ENCODE measurements at regions not wholly inside any gene's neighbourhood (a gene's known extent, or its start where the extent isn't known, plus 50 kb on each side); places are given as distances from the start of the nearest gene placed in this dataset.

DNA sequence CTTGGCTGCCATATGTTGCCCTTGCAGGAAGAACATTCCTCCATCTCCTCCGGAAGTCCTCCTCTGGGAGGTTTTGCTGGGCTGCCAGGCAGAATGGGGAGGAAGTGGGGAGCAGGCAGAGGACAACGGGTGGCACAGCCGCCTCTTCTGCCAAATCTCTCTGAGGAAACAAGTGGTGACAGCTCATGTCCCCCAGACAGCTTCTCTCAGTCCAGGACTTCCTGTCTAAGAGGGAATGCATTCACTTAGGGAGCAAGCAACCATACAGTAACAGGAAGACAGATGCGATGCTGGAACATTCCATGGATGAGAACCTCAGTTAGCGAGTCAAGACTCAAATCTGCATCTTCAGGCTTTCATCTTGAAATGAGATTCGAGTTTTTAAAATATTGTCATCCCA, 701.0 kb downstream of the SEMA5A start:
- Histone ChIP-seq H3K36me3 (ENCODE audit: control insufficient read depth, insufficient read depth, low read length) (no peaks in the 10 kb centered on the region), H3K27me3 (ENCODE audit: control insufficient read depth, insufficient read depth, low read length) (no peaks in the 10 kb centered on the region), H3K79me2 (no peaks in the 10 kb centered on the region), H3K9me3 (ENCODE audit: control insufficient read depth, low read length) (no peaks in the 10 kb centered on the region), H3K27ac (no peak overlapping the region), H2AFZ (no peak overlapping the region), H3K4me1 (no peaks in the 10 kb centered on the region), H3K4me3 (ENCODE audit: low read depth, low read length) (no peak overlapping the region), H3K4me2 (ENCODE audit: low read length) (no peak overlapping the region), H3K9ac (no peak overlapping the region)
- TF ChIP-seq, protein P1, sequence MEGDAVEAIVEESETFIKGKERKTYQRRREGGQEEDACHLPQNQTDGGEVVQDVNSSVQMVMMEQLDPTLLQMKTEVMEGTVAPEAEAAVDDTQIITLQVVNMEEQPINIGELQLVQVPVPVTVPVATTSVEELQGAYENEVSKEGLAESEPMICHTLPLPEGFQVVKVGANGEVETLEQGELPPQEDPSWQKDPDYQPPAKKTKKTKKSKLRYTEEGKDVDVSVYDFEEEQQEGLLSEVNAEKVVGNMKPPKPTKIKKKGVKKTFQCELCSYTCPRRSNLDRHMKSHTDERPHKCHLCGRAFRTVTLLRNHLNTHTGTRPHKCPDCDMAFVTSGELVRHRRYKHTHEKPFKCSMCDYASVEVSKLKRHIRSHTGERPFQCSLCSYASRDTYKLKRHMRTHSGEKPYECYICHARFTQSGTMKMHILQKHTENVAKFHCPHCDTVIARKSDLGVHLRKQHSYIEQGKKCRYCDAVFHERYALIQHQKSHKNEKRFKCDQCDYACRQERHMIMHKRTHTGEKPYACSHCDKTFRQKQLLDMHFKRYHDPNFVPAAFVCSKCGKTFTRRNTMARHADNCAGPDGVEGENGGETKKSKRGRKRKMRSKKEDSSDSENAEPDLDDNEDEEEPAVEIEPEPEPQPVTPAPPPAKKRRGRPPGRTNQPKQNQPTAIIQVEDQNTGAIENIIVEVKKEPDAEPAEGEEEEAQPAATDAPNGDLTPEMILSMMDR (IDR thresholded peaks at IDR 0.05): no peak

DNA sequence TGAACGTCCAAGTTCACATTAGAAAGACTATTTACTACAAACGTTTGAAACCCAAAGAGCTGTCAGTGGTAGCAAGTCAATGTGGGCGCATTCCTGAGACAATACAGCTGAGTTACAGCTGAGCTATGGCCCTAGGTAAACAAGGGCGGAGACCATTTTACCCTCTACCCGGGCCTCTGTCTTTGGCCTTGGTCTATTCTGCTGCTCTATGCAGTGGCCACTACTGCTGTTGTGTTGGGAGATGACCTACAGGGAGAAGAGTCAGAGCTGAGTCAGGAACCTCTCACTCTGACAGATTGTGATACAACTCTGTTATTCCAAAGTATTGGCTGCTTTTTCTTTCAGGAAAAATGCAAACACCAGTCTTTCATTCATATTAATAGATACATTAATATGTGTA, 700.6 kb downstream of the SEMA5A start:
- Histone ChIP-seq H2AFZ (no peak overlapping the region), H3K9me3 (ENCODE audit: control insufficient read depth, low read length) (no peaks in the 10 kb centered on the region), H3K79me2 (no peaks in the 10 kb centered on the region), H3K4me1 (no peaks in the 10 kb centered on the region), H3K9ac (no peak overlapping the region), H3K27ac (no peak overlapping the region), H3K4me2 (ENCODE audit: low read length) (no peak overlapping the region), H3K36me3 (ENCODE audit: control insufficient read depth, insufficient read depth, low read length) (no peaks in the 10 kb centered on the region), H3K27me3 (ENCODE audit: control insufficient read depth, insufficient read depth, low read length) (no peaks in the 10 kb centered on the region), H3K4me3 (ENCODE audit: low read depth, low read length) (no peak overlapping the region)
- TF ChIP-seq, protein P1 (IDR thresholded peaks at IDR 0.05): no peak

DNA sequence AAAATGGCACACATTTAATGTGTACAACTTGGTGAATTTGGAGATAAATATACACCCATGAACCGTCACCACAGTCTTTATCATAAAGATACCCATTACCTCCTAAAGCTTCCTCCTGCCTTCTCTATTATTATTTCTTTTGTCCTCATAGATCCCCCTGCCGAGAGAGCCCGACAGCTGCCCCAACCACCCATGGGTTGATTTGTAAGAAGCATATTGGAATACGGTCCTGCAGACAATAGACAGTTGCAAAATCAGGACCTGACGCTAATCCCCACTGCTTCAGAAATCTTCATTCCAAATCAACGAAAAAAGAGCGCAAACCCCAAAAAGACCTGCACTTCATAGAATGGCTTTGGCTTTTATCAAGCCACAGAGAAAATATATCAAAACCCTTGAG, 697.5 kb downstream of the SEMA5A start:
- H3K4me2 ChIP-seq (ENCODE audit: low read length): no peak overlapping the region

DNA sequence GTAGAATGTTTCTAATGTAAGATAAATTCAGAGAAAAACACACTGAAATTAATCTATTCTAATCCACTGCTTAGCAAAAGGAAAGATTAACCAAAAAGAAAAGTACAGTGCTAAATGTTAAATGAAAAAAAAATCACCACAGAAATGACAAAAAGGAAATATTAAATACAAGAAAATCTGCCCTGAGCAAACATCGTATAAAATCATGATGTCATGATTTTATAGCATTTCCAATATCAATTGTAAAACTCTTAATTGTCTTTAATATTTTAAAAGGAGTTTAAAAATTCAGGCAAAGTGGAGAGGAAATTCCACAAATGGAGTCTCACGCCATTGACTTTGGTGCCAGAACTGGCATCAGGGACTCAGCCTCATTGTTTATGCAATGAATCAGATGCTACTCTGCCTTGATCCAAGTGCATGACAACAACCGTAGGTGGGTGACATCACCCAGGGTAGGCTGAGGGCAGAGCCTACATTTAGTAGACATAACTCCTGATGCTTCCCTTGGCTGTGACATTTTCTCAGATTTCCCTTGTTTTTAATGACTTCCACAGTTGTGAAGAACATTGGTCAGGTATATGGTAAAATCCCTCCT, 696.8 kb downstream of the SEMA5A start:
- TF ChIP-seq, protein P1 (IDR thresholded peaks at IDR 0.05): no peak
- no peaks in the 10 kb centered on the region for H3K79me2 ChIP-seq
- no peaks in the 10 kb centered on the region for H3K9me3 ChIP-seq (ENCODE audit: control insufficient read depth, low read length)
- H2AFZ ChIP-seq: no peak overlapping the region
- no peaks in the 10 kb centered on the region for H3K27me3 ChIP-seq (ENCODE audit: control insufficient read depth, insufficient read depth, low read length)
- H3K4me1 ChIP-seq: no peaks in the 10 kb centered on the region
- no peaks in the 10 kb centered on the region for H3K36me3 ChIP-seq (ENCODE audit: control insufficient read depth, insufficient read depth, low read length)
- H3K9ac ChIP-seq: no peak overlapping the region
- no peak overlapping the region for H3K4me3 ChIP-seq (ENCODE audit: low read depth, low read length)
- H3K27ac ChIP-seq: no peak overlapping the region
- H3K4me2 ChIP-seq (ENCODE audit: low read length): no peak overlapping the region

More for the DNA sequence above, 697.5 kb downstream of the SEMA5A start:
- H2AFZ ChIP-seq: no peak overlapping the region
- H3K9ac ChIP-seq: no peak overlapping the region
- no peaks in the 10 kb centered on the region for H3K79me2 ChIP-seq
- no peak overlapping the region for H3K27ac ChIP-seq
- H3K27me3 ChIP-seq (ENCODE audit: control insufficient read depth, insufficient read depth, low read length): no peaks in the 10 kb centered on the region
- H3K4me1 ChIP-seq: no peaks in the 10 kb centered on the region
- TF ChIP-seq, protein P1 (IDR thresholded peaks at IDR 0.05): no peak
- H3K4me3 ChIP-seq (ENCODE audit: low read depth, low read length): no peak overlapping the region
- no peaks in the 10 kb centered on the region for H3K9me3 ChIP-seq (ENCODE audit: control insufficient read depth, low read length)
- no peaks in the 10 kb centered on the region for H3K36me3 ChIP-seq (ENCODE audit: control insufficient read depth, insufficient read depth, low read length)

DNA sequence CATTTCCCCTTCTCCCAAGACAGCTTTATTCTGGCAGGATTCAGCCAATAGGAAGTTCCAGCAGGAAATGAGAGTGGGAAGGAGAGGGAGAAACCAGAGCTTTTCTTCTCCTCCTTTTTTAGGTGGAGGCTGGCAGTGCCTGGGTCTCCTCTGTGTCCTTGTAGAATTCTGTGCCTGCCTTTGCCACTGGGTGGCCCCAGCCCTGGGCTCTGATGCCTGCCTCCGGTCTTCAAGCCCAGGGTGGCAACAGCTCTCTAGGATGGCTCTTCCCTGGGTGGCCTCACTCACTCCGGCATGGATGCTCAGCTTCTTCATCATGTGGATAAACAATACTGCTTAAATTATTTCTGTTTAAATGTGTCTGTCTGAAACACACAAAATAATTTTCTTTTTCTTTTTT, 694.8 kb downstream of the SEMA5A start:
- Histone ChIP-seq H3K9me3 (ENCODE audit: control insufficient read depth, low read length) (no peaks in the 10 kb centered on the region), H3K27ac (no peak overlapping the region), H3K79me2 (no peaks in the 10 kb centered on the region), H3K9ac (no peak overlapping the region), H3K27me3 (ENCODE audit: control insufficient read depth, insufficient read depth, low read length) (no peaks in the 10 kb centered on the region), H3K4me3 (ENCODE audit: low read depth, low read length) (no peak overlapping the region), H2AFZ (no peak overlapping the region), H3K4me2 (ENCODE audit: low read length) (no peak overlapping the region), H3K4me1 (no peaks in the 10 kb centered on the region), H3K36me3 (ENCODE audit: control insufficient read depth, insufficient read depth, low read length) (no peaks in the 10 kb centered on the region)
- TF ChIP-seq, protein P1 (IDR thresholded peaks at IDR 0.05): no peak

Data from parathyroid adenoma (tissue), 2 donors.